Stomach (tissue), 8 donors: ENCODE measurements at regions not wholly inside any gene's neighbourhood (a gene's known extent, or its start where the extent isn't known, plus 50 kb on each side); places are given as distances from the start of the nearest gene placed in this dataset.

ENCODE experiments used
- DNase-seq, 2 donors: peaks; one replicate each; pipeline versions ENCODE4 v3.0.0 to v3.0.0-alpha.2; 2013 to 2019
- H3K27ac ChIP-seq, 5 donors: fragments of 200-600 bp in 4 of 5; sonication (generic) in 4 of 5; one replicate each; pipeline ENCODE4 v1.5.1; 2013 to 2019; ENCODE audit warnings: mild to moderate bottlenecking in 1 of 5, moderate library complexity in 1 of 5
- H3K27me3 ChIP-seq, 3 donors: fragments of 200-600 bp; sonication (generic); one replicate each; pipeline ENCODE4 v1.5.1; 2017 to 2019; ENCODE audit warnings: mixed run types in 1 of 3
- H3K36me3 ChIP-seq, 4 donors: fragments of 200-600 bp; sonication (generic); 1 replicate in 3 of 4; 2 replicates in 1 of 4; pipeline ENCODE4 v1.5.1; 2016 to 2019
- H3K4me1 ChIP-seq, 4 donors: fragments of 200-600 bp; sonication (generic); one replicate each; pipeline ENCODE4 v1.5.1; 2016 to 2019
- H3K4me3 ChIP-seq, 4 donors: fragments of 200-600 bp; sonication (generic) in 3 of 4; one replicate each; pipeline ENCODE4 v1.5.1; 2016 to 2019; ENCODE audit warnings: mild to moderate bottlenecking in 1 of 4
- H3K9me3 ChIP-seq, 4 donors: fragments of 200-600 bp; sonication (generic); one replicate each; pipeline ENCODE4 v1.5.1; 2016 to 2019
- EP300 ChIP-seq: sonication (generic); formaldehyde crosslinking; IDR thresholded peaks from one replicate; pipeline ENCODE4 v1.6.1; 2017; ENCODE audit warnings: antibody characterized with exemption
- POLR2A ChIP-seq, 4 donors: fragments of 450-650 bp; IDR thresholded peaks; one replicate each; pipeline ENCODE4 v1.6.1; 2016; ENCODE audit warnings: antibody characterized with exemption in 4 of 4, control low read depth in 2 of 4, mild to moderate bottlenecking in 1 of 4, moderate library complexity in 1 of 4
- POLR2AphosphoS5 ChIP-seq, 3 donors: sonication (generic); formaldehyde crosslinking; IDR thresholded peaks; one replicate each; pipeline ENCODE4 v1.6.1; 2016; ENCODE audit warnings: antibody characterized with exemption in 3 of 3
- WGBS, 5 donors: extraction: QIAGEN DNeasy Blood & Tissue Kit in 3 of 5; methylation state at CpG; one replicate each; pipeline versions ENCODE4 v1.1.5 to v1.1.7; 2013 to 2018; 5-methylcytosine and 5-hydroxymethylcytosine counted together
- intact Hi-C: fragments of 100-400 bp; cut with DNase I; formaldehyde crosslinking; loops from one replicate; pipeline ENCODE4 v1.15.1; 2023; ENCODE audit warnings: low total_unique reads
- TF ChIP-seq, protein P1 (sequence below), 7 experiments: fragments of 450-650 bp in 4 of 7; fragments of 200-600 bp in 3 of 7; sonication (generic) in 3 of 7; IDR thresholded peaks; one replicate each; pipeline ENCODE4 v1.5.1; 2016 to 2019; ENCODE audit warnings: antibody characterized with exemption in 7 of 7, control low read depth in 2 of 7, mild to moderate bottlenecking in 1 of 7
- donor health status: healthy with polysubstance abuse.
- donor health status: Bipolar disorder and iron deficiency.
- donor health status: healthy.

- DNase-seq, result no peak
- 82 to 92% (median 86%) methylated on average over 4 of the region's 4 CpGs for whole genome bisulfite sequencing, 5 donors
- no peaks in the 10 kb centered on the region for H3K36me3 ChIP-seq
- intact Hi-C loops, result loop anchor here (10.0 kb wide), 1 partner anchor 118 kb away; no protein-coding TSS in a partner anchor
- no peaks in the 10 kb centered on the region for H3K27me3 ChIP-seq
- no peaks in the 10 kb centered on the region for H3K9me3 ChIP-seq
- H3K4me1 ChIP-seq, result no peaks in the 10 kb centered on the region
- no peak overlapping the region for H3K4me3 ChIP-seq
- no peak overlapping the region for H3K27ac ChIP-seq
- TF ChIP-seq POLR2A (IDR thresholded peaks at IDR 0.05) (no peak), POLR2AphosphoS5 (IDR thresholded peaks at IDR 0.05) (no peak), EP300 (no peak)
- TF ChIP-seq, protein P1, sequence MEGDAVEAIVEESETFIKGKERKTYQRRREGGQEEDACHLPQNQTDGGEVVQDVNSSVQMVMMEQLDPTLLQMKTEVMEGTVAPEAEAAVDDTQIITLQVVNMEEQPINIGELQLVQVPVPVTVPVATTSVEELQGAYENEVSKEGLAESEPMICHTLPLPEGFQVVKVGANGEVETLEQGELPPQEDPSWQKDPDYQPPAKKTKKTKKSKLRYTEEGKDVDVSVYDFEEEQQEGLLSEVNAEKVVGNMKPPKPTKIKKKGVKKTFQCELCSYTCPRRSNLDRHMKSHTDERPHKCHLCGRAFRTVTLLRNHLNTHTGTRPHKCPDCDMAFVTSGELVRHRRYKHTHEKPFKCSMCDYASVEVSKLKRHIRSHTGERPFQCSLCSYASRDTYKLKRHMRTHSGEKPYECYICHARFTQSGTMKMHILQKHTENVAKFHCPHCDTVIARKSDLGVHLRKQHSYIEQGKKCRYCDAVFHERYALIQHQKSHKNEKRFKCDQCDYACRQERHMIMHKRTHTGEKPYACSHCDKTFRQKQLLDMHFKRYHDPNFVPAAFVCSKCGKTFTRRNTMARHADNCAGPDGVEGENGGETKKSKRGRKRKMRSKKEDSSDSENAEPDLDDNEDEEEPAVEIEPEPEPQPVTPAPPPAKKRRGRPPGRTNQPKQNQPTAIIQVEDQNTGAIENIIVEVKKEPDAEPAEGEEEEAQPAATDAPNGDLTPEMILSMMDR (IDR thresholded peaks at IDR 0.05), result no peak
Observed at GRCh38 chr5:173752653-173753052, 135.5 kb upstream of the CPEB4 start.

DNA sequence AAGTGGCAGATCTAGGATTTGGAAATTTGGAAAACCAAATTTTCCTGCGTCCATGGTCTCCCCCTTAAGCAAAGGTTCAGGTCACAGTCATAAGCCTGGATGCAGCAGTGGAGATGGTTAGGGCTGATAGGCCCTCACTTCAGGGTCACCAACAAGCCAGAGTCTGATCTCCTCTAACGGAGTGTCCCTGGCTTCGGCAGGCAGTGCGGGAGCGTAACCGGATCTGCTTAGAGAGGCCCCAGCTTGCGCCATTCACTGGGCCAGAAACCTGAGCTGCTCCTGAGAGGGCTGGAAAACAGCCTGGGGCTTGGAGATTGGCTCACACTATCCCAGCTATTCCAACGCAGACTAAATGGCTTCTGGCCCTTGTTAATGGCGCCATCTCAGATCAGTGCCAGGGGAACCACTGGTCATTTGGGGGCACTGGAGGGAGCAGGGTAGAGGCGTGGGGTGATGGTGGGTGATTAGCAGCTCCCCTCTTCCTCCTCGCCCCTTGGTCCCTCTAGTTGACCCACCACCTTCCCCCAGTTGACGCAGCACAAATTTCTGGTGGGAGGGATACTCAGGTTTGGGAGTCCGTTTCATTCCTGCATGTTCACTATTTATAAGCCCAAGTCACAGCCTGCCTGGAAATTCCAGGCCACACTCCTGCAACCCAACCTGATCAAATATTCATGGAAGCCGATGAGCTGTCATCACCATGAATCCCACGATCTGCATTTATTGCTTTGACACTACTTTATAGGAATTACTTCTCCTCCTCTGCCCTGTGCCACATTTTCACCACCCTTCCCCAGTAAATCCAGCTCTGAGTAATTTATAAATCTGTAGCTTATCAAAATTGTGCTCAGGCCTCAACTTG is 134.6 kb upstream of the CPEB4 start:
- H3K27ac ChIP-seq, result no peak overlapping the region
- no peaks in the 10 kb centered on the region for H3K9me3 ChIP-seq
- intact Hi-C loops, result loop anchor here (10.0 kb wide), 1 partner anchor 119 kb away; no protein-coding TSS in a partner anchor
- H3K4me3 ChIP-seq, result no peak overlapping the region
- no peaks in the 10 kb centered on the region for H3K4me1 ChIP-seq
- 81 to 92% (median 84%) methylated on average over 15 of the region's 15 CpGs for WGBS, 5 donors
- TF ChIP-seq POLR2AphosphoS5 (IDR thresholded peaks at IDR 0.05) (no peak), POLR2A (IDR thresholded peaks at IDR 0.05) (no peak), EP300 (no peak)
- TF ChIP-seq, protein P1 (IDR thresholded peaks at IDR 0.05), result no peak
- H3K36me3 ChIP-seq, result no peaks in the 10 kb centered on the region
- peak in 1 of 2 donors; percentile 53 for DNase-seq
- no peaks in the 10 kb centered on the region for H3K27me3 ChIP-seq

DNA sequence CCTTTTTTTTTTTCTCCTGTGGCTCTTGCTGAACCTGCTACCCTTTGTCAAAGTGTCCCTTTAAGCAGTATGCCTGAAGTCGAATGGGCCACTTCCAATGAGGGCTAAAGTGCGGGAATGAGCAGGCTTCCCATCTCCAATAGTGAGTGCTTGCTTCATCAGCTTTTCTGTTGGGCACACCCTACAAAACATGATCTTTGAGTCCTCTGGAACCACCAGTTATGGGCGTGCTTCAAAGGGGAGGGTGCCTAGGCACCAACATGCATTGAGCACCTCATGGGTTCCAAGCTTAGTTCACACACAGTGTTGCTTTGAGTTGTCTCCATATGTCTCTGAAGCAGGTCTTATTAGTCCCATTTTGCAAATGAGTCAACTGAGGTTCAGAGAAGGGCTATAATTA is 132.8 kb upstream of the CPEB4 start:
- Histone ChIP-seq H3K9me3 (no peaks in the 10 kb centered on the region), H3K36me3 (no peaks in the 10 kb centered on the region), H3K27me3 (no peaks in the 10 kb centered on the region), H3K4me1 (no peaks in the 10 kb centered on the region), H3K27ac (no peak overlapping the region), H3K4me3 (no peak overlapping the region)
- TF ChIP-seq, protein P1 (IDR thresholded peaks at IDR 0.05), result no peak
- TF ChIP-seq EP300 (no peak), POLR2A (IDR thresholded peaks at IDR 0.05) (no peak)
- no peak for DNase-seq
- 87 to 100% (median 92%) methylated on average over 3 of the region's 3 CpGs for WGBS, 5 donors
- intact Hi-C loops, result loop anchor here (10.0 kb wide), 1 partner anchor 121 kb away; no protein-coding TSS in a partner anchor

DNA sequence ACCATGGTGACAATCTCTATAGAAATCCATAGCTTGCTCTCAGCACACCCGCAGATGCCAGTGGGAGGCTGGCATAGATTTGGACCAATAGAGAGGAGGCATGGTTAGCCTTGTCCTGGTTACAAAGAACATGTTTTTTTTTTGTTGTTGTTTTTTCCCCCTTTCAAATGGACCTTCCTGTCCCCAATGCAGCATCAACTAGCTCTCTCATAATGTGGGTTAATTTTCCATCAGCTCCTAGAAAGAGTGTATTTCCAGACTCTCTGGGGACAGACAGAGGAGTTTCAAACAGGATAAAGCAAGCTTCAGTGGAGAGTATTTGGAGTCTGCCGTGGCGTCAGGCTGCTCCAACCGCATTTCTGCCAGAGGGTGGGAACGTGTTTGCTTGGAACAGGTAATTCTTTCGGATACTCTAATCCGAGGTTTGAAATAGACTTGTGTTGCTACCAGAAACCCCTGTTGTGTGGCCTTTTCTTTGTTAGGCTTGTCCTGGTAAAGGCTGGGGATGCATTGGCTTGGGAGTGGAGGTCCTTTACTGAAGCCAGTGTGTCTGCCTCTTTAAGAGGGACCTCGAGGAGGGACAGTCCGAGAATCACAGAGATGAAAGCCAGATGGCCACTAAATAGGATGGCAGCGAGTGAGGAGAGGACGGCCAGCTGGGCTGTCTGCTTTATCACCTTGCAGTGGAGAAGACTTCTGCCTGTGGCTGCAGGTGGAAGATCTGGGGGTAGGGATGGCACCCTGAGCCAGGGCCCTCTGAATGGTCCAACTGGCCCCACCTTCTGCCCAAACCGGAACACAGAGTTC is 130.5 kb upstream of the CPEB4 start:
- no peaks in the 10 kb centered on the region for H3K9me3 ChIP-seq
- no peaks in the 10 kb centered on the region for H3K27me3 ChIP-seq
- no peak overlapping the region for H3K4me3 ChIP-seq
- intact Hi-C loops, result loop anchor here (10.0 kb wide), 1 partner anchor 123 kb away; no protein-coding TSS in a partner anchor
- TF ChIP-seq EP300 (no peak), POLR2AphosphoS5 (IDR thresholded peaks at IDR 0.05) (no peak), POLR2A (IDR thresholded peaks at IDR 0.05) (no peak)
- TF ChIP-seq, protein P1 (IDR thresholded peaks at IDR 0.05), result no peak
- WGBS, 5 donors, result 55 to 64% (median 58%) methylated on average over 12 of the region's 12 CpGs
- no peaks in the 10 kb centered on the region for H3K36me3 ChIP-seq
- H3K4me1 ChIP-seq, result no peaks in the 10 kb centered on the region
- H3K27ac ChIP-seq, result no peak overlapping the region
- no peak for DNase-seq
